HG03280 (cell line): ENCODE measurements at regions not wholly inside any gene's neighbourhood (a gene's known extent, or its start where the extent isn't known, plus 50 kb on each side); places are given as distances from the start of the nearest gene placed in this dataset.
"Not testable (repeated sequence)": the region's sequence is repeated elsewhere in the genome, so short reads cannot be mapped to it uniquely, and the experiment has no call there.

Experiments
- ATAC-seq: cut with Tn5 transposase; IDR thresholded peaks from one replicate; pipeline ENCODE4 v1.9.1; 2021; ENCODE audit warnings: mild to moderate bottlenecking, moderate library complexity; ENCODE audit not compliant: unreplicated experiment

DNA sequence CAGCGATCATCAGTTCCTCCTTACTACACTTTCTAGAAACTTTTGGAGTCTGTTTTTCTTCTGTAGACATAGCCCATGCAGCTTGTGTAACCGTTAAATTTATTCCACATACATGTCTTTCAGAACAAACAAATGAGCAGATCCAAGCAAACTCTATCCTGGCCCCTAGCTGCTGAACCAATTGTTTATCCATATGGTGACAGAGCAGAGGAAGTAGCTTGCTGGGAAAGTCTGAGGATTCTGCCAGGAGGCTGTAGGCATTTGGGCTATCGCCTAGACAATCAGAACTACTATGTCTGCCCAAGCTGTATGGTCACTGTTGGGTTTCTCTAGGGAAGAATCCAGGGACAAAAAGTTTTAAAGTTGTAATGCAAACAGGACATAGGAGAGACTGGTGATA, 343.7 kb downstream of the SPRY2 start:
- ATAC-seq, result no peak

DNA sequence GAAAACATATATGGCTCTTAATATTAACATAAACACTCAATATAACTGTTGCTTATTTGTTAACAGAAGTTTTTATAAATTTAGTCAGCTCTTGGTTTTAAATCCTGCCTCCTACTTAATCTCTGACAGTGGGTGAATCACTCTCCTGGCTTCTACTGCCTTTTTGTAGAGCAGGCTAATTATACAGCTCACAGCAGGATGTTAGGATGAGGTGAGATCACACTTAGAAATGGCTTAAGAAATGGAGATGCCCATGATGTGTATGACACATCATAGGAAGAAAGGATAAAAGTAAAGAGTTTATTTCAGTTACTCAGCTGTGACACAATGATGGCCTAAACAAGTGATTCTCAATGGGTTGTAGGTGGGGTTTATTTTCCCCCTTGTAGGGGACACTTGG, 345.6 kb downstream of the SPRY2 start:
- ATAC-seq, result no peak

DNA sequence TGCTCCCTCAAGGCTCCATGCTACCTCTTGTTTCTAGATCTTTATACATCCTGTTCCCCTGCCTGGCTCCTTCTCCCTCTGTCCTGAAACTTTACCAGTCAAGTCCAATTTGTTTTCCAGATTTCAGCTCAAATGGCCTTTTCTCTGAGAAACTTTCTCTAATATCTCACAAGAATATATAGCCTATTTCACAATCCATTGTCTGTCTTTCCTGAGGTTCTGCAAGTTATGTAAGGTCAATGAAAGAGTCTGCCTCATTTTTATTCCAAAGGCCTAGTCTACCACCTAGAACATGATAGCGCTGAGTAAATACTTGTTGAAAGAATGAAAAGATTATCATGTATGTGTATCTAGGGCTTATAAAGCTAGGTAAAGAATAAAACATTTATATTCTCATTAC, 348.8 kb downstream of the SPRY2 start:
- no peak for ATAC-seq

DNA sequence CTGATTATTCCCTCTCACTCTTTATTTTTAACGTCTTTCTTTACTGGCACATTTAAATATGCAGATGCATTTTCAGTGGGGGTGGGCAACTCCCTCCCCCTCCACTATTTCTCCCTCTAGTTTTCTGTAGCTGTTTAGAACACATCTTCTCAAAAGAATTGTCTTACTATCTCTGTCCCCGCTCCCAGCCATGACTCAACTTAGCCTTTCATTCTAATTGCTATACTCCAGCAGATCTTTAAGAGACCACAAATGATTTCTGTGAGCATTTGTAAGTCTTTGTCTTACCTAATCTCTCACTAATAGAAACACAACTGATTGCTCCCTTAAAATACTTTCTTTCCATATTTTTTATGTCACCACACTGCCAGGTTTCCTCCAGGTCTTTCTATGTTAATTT, 350.9 kb downstream of the SPRY2 start:
- ATAC-seq, result no peak

DNA sequence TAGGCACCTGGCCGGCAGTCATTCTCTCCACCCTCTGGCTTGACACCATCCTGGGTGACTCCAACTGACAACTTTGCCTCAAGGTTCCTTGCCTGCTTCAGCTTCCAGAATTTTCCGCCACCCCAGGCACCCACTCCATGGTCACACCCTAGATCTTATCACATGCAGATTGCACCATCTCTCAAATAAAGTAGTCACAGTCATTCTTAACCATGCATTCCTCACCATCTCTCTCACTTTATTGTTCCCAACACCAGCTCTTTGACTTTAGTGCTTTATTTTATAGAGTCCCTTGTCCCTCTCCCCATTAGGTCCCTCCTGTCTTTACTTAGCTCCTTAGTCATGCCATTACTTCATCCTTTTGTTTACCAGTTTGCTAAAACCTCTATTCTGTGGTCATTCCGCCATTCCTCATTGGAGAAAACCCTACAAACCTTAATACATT, 351.7 kb downstream of the SPRY2 start:
- ATAC-seq, result no peak

DNA sequence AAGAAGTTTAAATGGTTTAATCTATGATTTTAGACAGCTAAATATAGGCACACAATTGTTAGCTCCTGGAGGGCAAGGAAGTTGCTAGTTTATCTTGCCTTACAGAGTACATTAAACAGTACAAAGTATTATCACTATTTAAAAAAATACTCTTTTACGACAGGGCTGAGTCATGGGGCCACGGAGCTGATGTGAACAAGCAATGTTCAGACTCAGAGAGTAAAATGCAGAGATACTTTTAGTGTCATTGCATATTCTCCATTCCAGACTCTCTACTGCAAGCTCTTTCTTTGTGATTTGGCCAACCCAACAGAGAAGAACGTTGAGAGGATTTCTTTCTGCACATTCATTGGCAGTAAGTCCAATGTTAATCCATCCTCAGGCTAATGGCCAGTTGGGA, 352.4 kb downstream of the SPRY2 start:
- no peak for ATAC-seq

DNA sequence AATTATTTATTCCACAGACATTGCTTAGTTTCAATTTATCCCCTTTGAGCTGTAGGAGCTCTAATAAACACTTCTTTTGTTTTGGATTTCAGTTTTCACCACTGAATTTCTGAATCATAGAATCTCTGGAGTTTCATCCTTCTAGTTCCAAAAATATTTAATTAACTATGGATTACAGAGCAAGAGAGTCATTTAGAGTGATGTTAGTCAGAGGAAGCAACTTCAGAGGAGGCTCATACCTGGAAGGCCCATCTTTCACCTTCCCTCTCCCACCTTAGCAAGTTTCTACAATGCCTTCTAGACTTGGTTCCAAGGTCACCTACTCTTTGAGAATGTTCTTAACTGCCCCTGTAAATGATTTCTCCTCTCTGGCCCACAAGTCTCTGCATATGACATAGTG, 353.2 kb downstream of the SPRY2 start:
- ATAC-seq, result no peak

DNA sequence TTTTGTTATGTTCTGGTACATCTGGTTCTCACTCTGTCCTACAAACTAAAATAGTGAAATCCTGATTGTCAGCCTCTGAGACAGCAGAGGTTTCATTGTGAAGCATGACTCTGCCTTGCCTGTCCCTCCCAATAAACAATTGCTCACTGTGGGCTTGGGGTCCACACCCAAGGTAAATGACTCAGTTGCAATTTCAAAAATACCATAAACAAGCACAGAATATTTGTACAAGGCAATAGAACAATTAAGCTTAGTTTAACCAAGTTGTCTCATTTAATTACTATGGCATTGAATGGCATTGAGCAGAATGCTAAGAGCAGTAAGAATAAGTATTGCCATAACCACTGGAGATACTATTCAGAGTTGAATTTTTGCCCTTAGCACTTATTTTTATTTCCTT, 353.6 kb downstream of the SPRY2 start:
- ATAC-seq, result no peak

DNA sequence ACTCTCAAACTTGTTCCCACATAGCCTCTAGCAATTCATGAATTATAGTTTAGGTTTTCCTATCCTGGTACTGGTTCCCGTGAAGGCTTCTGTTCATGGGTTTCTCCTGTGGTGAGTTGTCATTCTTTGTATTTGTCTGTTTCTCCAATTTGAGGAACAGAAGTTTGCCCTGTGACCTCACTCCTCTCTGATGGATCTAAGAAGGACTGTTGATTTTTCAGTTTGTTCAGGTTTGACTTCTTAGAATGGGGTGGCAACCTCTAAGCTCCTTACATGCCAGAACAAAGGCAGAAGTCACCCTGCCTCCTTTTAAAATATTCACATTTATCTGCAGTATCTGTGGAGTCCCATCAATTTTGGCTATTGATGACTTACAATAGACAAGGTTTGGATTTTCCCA, 354.0 kb downstream of the SPRY2 start:
- no peak for ATAC-seq

DNA sequence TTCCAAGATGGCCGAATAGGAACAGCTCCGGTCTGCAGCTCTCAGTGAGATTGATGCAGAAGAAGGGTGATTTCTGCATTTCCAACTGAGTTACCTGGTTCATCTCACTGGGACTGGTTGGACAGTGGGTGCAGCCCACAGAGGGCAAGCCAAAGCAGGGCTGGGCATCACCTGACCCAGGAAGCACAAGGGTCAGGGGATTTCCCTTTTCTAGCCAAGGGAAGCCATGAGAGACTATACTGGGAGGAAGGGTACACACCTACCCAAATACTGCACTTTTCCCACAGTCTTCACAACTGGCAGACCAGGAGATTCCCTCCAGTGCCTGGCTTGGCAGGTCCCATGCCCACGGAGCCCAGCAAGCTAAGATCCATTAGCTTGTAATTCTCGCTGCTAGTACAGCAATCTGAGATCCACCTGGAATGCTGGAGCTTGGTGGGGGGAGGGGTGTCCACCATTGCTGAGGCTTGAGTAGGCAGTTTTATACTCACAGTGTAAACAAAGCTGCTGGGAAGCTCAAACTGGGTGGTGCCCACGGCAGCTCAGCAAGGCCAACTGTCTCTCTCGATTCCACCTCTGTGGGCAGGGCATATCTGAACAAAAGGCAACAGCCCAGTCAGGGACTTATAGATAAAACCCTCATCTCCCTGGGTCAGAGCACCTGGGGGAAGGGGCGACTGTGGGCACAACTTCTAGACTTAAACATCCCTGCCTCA, 365.8 kb downstream of the SPRY2 start:
- not testable (repeated sequence) for ATAC-seq

DNA sequence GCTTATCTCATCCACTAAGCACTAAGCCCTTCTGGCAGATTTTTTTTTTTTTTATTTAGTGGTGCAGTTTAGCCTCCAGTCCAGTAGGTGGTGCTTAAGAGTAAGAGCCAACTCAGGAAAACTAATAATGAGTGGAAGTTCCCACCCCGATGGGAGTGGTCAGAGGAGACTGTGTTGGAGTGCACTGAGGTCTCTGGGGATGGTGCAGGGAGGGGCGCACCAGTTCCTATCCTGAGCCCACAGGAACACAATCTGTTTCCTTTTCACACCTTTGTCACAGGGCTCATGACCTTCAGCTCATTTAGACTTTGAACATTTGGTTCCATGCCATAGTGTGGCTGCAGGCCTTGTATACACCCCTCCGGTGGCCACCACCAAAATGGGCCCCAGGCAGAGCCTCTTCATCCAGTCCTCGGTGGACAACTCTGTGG, 367.4 kb downstream of the SPRY2 start:
- ATAC-seq, result peak; percentile 73

DNA sequence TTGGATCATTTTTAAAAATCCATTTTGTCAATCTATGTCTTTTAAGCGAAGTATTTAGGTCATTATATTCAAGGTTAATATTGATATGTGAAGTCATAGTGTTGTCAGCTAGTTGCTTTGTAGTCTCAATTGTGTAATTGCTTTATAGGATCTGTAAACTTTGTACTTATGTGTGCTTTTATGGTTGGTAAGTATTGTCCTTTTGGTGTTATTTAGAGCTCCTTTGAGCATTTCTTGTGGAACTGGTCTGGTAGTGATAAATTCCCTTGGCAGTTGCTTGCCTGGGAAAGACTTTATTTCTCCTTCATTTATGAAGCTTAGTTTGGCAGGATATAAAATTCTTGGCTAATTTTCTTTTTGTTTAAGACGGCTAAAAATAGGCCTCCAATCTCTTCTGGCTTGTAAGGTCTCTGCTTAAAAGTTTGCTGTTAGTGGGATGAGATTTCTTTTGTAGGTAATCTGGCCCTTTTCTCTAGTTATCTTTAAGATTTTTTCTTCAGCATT, 368.8 kb downstream of the SPRY2 start:
- no peak for ATAC-seq

DNA sequence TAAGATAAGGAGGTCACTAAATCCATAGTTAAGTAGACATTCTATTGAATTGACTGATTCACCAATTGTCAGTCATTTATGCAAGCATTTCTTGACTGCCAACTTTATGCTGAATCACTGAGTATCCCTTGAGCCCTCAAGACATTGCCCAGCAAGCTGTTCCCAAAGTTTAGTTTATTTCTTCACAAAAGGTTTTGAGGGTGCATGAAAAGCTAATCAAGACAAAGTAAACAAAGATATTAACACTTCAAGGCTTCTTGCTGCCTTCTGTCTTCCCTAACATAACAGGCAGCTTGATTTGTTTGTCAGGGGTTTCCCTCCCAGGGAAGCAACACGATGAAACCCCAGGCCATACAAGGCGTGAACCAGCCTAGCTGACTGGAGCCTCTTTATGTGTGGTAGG, 374.4 kb downstream of the SPRY2 start:
- ATAC-seq, result no peak

DNA sequence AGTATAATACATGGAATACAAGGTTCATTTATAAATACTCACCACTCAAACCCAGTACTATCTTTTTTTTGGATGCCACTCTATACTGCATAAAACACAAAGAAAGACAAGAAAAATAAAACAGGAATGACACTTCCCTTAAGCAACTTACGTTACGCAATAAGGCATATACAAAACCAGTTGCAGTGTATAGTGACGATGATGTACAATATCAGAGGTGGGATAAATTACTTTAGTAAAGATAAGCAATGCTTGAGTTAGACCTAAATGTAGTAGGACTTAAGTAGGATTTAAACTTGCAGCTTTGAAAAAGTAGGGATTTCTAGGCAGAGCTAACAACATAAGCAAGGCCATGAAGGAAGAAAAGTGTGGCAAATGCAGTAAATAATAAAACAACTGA, 374.9 kb downstream of the SPRY2 start:
- ATAC-seq, result no peak

DNA sequence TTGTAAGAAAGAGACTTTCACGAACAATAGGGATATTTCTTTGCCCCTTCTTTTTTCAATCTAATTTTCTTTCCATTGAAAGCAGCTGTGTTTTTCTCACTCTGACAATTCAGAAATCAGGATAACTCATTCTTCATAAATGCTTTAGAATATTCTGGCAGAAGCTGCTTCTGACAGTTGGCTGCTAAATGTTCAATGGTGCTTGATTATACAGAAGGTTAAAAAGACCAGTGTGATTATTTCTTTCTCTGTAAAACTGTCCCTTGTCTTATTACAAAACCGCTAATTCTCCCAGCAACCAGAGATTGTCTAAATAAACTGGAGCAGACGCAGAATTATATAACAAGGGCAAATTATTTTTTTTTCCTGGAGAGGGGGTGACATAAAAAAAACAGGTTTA, 394.4 kb downstream of the SPRY2 start:
- no peak for ATAC-seq

DNA sequence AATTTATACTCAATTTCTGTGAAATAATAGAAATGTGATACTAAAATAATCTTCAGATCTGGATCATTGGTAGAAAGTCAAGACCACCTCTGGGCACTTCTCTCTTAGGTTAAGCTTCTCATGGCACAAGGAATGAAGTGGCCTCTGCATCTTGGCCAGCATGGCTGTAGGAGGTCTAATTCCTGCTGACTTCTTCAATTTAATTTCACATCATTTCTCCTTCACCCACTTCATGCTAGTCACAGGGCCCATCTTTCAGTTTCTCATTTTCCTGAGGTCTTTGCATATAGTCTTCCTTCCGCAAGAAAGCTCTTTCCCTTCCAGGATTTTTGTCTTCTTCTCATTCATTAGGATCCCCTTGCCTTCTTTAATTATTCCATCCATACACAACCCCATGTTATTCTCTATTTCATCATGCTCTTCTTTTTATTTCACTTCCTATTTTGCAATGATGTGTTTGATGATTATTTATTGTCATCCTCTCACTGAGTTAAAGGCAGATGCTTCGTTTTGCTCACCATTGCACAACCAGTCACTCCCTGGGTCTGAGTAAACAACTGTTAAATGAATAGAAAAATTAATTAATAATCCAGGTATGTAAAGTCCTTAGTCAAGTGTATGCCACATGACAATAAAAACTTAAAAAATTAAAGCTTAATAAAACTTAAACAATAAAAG, 397.4 kb downstream of the SPRY2 start:
- ATAC-seq, result no peak

DNA sequence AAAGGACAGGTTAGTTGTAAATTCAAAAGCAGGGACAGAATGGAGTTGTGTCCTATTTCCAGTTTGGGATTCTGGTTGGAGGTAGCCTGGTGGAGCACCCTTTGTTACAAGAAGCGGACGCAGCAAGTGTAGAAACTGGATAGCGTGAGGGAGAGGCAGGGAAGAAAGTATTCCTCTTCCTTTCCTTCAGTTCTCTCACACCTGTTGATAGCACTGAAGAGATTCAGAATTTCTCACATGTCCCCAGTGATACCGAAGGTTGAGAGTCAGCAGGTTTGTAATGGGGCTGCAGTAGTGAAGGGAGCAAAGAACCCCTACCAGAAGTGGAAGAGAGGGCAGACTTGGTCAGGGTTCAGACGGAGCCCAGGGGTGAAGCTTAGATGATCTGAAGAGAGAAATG, 399.2 kb downstream of the SPRY2 start:
- ATAC-seq, result no peak

DNA sequence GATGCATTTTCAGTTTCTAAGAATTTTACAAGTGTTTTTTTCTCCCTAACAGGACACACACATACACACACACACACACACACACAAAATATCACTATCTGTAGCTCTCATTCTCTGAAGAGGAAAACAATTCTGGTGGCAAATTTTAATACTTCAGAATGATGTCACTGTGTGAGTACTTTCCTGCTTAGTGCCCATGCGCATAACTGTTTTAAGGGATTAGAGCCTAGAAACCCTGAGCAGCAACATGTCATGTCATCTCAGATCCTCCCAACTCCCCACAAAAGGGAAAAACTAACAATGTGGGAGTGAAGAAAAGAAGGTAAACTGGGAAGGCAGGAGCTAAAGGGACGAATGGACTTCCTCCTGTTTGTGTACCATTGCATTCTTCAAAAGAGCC, 401.2 kb downstream of the SPRY2 start:
- no peak for ATAC-seq

DNA sequence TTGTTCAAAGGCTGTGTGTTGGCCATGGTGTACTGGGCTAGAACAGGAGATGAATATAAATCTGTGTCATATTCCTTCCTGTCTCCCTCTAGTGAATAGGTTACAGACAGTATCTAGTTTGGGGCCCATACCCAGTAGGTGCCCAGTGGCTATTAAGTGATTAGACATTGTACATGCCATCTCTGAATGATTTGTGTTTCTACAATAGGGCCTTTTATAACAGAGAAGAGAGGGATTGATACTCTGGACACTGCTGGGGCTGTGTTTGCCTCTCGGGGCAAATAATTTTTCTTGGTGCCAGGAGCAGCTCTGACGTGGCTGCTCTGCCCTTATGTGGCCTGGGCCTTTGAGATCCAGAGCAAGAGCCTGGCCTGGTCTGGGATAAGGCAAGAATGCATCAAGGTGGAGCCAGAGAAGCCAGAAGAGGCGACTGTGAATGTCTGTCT, 403.1 kb downstream of the SPRY2 start:
- no peak for ATAC-seq

DNA sequence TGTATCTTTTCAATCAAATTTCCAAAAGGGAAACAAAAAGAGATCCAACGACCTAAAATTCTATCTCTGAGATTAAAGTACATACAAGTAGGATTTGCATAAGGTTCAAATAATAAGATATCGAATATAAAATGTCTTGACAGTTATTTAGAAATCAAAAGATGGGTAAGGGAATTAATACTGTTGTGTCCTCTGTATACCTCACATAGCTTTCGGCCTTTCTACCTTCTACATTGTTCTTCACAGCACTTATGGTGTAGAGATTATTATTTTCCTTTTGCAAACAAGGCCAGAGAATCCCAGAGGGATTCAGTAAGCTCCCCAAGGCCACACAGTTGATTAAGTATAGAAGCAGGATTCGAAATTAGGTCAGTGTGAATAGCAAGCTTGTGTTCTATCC, 403.6 kb downstream of the SPRY2 start:
- no peak for ATAC-seq

DNA sequence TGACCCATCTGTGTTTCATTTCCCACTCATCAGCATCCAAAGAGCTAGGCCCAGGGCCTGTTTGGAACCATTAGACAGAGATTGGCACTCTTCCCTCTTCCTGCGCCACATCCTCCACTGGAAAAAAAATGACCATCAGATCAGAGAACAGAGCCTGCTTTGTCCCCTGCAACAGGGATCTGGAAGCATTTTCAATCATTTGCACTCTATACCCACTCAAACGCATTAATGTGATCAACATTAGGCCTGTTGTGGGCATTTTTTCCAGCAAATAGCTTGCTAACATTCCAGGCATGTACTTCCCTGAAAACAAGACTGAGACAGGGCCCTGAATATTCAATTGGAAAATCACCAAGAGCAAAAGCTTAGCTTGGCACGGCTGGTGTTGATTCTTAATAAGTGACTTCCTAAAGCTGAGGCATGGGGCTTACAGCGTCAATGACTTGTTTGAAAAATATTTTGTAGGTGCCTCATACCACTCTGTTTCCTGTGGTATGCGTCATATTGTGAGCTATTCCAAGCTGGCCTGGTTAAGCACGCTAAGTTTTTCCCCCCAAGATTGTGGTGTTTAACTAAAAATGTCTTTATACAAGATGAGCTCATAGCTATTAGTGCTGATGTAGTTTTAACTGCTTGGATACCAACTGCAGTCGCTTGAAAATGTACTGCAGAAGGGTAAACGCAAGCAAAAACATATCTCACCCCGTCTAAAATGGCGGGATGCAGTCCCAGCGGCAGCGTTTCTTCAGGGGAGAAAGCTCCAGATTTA, 404.4 kb downstream of the SPRY2 start:
- ATAC-seq, result no peak

DNA sequence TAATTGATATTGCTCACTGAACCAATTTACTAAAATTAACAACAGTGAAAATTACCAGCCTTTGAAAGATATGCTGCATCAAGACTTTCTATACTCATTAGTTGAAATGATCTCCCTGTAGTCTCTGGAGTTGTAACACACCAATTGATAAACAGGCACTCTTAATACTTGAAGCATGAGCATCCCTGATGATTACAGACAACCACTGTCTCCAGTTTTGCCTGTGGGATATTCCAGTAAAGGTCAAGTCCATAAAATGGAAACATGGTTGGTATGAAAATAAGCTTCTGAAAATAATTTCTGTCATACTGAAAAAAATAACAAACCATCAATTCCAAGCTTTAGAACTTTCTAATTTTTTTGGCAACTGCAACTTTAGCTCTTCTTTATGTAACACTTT, 405.8 kb downstream of the SPRY2 start:
- no peak for ATAC-seq
